ENCODE measurements at regions not wholly inside any gene's neighbourhood (a gene's known extent, or its start where the extent isn't known, plus 50 kb on each side); places are given as distances from the start of the nearest gene placed in this dataset.

DNA sequence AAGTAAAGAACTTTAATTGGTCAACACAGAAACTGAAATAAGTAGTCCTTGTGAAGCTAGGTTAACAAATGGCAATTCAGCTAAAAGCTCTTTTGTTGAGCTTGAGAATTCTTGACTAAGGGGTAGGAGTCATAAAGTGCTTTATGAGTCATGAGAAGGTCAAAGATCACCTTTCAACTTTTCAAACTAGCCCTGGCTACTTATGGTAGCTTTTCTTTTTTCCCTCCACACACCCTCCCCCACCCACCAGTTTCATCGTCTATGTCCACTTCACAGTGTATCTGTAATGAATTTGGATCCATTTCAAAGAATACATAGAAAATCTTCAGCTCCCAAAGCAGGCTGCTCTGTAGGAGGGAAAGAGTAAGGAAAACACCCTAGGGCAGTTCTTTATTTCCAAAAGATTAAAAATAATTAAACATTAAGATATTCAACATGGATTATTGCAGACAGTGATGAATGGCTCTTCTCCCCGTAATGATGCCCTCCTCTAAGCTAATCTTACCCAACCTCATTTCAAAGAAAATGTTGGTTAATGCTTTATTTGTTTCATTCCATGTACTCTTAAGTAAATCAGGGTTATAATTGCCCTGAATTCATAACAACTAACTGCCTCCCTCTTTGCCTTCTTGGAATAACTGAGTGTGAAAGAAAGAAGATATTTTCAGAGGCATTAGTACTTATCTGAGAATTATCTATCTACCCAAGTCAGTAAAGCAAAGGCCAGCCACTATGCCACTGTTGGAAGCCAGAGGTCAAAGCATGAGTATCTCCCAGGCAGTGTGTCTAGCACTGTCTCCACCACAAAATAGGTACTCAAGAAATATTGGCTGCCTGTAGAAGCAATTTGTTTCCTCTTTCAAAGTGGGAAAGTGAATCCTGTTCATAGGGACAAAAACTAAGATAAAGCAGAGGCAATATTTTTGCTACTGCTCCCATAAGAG, 290.6 kb downstream of the PIK3R1 start:
- Histone ChIP-seq H3K9me3 (no peaks in the 10 kb centered on the region), H3K4me3 (no peak overlapping the region), H3K36me3 (no peaks in the 10 kb centered on the region), H3K27me3 (replicated peaks in 1 of 7) (no peaks in the 10 kb centered on the region), H3K27ac (no peak overlapping the region), H3K4me1 (no peaks in the 10 kb centered on the region)
- no peak for DNase-seq
- TF ChIP-seq, protein P1, sequence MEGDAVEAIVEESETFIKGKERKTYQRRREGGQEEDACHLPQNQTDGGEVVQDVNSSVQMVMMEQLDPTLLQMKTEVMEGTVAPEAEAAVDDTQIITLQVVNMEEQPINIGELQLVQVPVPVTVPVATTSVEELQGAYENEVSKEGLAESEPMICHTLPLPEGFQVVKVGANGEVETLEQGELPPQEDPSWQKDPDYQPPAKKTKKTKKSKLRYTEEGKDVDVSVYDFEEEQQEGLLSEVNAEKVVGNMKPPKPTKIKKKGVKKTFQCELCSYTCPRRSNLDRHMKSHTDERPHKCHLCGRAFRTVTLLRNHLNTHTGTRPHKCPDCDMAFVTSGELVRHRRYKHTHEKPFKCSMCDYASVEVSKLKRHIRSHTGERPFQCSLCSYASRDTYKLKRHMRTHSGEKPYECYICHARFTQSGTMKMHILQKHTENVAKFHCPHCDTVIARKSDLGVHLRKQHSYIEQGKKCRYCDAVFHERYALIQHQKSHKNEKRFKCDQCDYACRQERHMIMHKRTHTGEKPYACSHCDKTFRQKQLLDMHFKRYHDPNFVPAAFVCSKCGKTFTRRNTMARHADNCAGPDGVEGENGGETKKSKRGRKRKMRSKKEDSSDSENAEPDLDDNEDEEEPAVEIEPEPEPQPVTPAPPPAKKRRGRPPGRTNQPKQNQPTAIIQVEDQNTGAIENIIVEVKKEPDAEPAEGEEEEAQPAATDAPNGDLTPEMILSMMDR (IDR thresholded peaks at IDR 0.05 in 8 of 11, conservative IDR thresholded peaks at IDR 0.05 in 3 of 11), result no peak
- TF ChIP-seq POLR2AphosphoS5 (IDR thresholded peaks at IDR 0.05) (no peak), POLR2A (IDR thresholded peaks at IDR 0.05) (no peak)
- intact Hi-C loops (cut with DNase I; ENCODE audit: low total_unique reads), result no loop called here
- WGBS, 5 donors, result 76 to 88% (median 86%) methylated on average over 2 of the region's 2 CpGs

DNA sequence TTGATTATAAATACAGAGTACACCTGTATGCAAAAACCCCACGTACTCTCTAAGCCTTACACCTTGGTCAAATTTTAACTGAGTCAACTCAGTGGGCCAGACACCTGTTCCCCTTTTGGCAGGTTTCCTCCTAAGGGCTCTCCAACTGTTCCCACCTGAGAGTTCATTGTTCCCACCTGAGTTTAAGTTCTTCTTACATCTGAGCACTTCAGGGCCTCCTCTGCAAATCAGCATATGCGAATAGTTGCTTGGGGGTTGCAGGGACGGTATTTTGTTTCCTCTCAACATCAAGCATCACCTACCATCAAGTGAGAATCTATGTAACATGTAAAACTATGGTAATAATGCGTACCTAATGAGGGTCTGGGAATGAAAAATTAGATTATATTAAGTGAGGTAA, 300.0 kb downstream of the PIK3R1 start:
- intact Hi-C loops (cut with DNase I; ENCODE audit: low total_unique reads), result no loop called here
- Histone ChIP-seq H3K4me3 (no peak overlapping the region), H3K9me3 (no peaks in the 10 kb centered on the region), H3K27me3 (replicated peaks in 1 of 7) (no peaks in the 10 kb centered on the region), H3K27ac (no peak overlapping the region), H3K36me3 (no peaks in the 10 kb centered on the region), H3K4me1 (no peaks in the 10 kb centered on the region)
- no peak for DNase-seq
- no peak for TF ChIP-seq POLR2A (IDR thresholded peaks at IDR 0.05)
- no peak for TF ChIP-seq POLR2AphosphoS5 (IDR thresholded peaks at IDR 0.05)
- TF ChIP-seq, protein P1 (IDR thresholded peaks at IDR 0.05 in 8 of 11, conservative IDR thresholded peaks at IDR 0.05 in 3 of 11), result no peak
- 84 to 91% (median 91%) methylated on average over 4 of the region's 4 CpGs for WGBS, 5 donors

DNA sequence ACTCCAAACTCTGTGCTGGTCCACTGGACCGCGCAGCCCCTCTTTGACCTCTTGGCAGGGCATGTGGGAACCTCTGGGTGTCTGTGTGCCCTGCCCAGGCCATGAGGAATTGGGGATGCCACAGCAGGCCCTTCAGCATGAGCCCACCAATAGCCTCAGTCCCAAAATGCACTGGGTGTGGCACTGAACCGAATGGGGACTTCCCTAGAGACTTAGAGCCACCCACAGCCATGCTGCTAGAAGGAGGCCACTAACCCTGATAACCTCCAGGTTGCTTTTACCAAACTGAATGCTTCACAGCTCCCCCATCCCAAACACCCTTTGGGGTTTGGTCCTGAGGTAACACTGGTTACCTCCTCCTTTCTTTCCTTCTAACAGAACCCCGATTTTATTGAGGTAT, 302.7 kb downstream of the PIK3R1 start:
- Histone ChIP-seq H3K9me3 (no peaks in the 10 kb centered on the region), H3K27ac (no peak overlapping the region), H3K36me3 (no peaks in the 10 kb centered on the region), H3K4me1 (no peaks in the 10 kb centered on the region), H3K27me3 (replicated peaks in 1 of 7) (no peaks in the 10 kb centered on the region), H3K4me3 (no peak overlapping the region)
- WGBS, 5 donors, result 79 to 93% (median 88%) methylated on average over 3 to 4 of the region's 4 CpGs
- TF ChIP-seq, protein P1 (IDR thresholded peaks at IDR 0.05 in 8 of 11, conservative IDR thresholded peaks at IDR 0.05 in 3 of 11), result no peak
- TF ChIP-seq POLR2AphosphoS5 (IDR thresholded peaks at IDR 0.05) (no peak), POLR2A (IDR thresholded peaks at IDR 0.05) (no peak)
- intact Hi-C loops (cut with DNase I; ENCODE audit: low total_unique reads), result no loop called here
- no peak for DNase-seq

DNA sequence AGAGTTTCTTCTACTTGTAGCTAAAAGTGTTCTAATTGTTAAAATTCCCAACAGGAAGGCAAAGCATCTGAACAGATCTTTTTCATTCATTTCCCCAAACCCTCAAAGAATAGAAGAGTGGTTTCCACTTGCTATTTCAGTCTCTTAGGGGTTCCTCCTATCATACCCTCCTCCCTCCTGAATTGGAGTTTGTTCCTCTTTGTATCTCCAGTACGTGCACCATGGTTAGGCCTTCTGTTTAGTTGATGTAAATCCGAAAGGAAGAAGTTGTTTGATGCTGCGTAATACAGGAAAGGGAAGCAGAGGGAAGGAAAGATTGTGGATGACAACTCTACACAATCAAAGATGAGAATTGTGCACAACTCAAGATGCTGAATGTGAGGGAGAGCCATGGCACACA, 303.6 kb downstream of the PIK3R1 start:
- TF ChIP-seq, protein P1 (IDR thresholded peaks at IDR 0.05 in 8 of 11, conservative IDR thresholded peaks at IDR 0.05 in 3 of 11), result no peak
- TF ChIP-seq POLR2A (IDR thresholded peaks at IDR 0.05) (no peak), POLR2AphosphoS5 (IDR thresholded peaks at IDR 0.05) (no peak)
- no peaks in the 10 kb centered on the region for H3K4me1 ChIP-seq
- H3K27ac ChIP-seq, result no peak overlapping the region
- H3K4me3 ChIP-seq, result no peak overlapping the region
- H3K27me3 ChIP-seq (replicated peaks in 1 of 7), result no peaks in the 10 kb centered on the region
- no peaks in the 10 kb centered on the region for H3K9me3 ChIP-seq
- no peak for DNase-seq
- no peaks in the 10 kb centered on the region for H3K36me3 ChIP-seq
- intact Hi-C loops (cut with DNase I; ENCODE audit: low total_unique reads), result no loop called here
- 16 to 31% (median 23%) methylated on average over 3 of the region's 3 CpGs for WGBS, 5 donors
